ENCODE measurements at regions not wholly inside any gene's neighbourhood (a gene's known extent, or its start where the extent isn't known, plus 50 kb on each side); places are given as distances from the start of the nearest gene placed in this dataset.
A peak's percentile ranks its signal among the peaks of the same experiment; 100 is the strongest.

GRCh38 chr3:95449841-95450240 is 1364.6 kb upstream of the EPHA6 start:
- no peaks in the 10 kb centered on the region for H3K27me3 ChIP-seq (ENCODE audit: control insufficient read depth in 3 of 3, insufficient read depth in 3 of 3, low read length in 2 of 3)
- no peak overlapping the region for H3K9ac ChIP-seq (ENCODE audit: insufficient read depth in 1 of 2, low read length in 2 of 2)
- H3K9me3 ChIP-seq (ENCODE audit: control insufficient read depth in 4 of 4, insufficient read depth in 3 of 4, low read length in 3 of 4): no peaks in the 10 kb centered on the region
- no peak for DNase-seq
- H3K4me1 ChIP-seq (ENCODE audit: control insufficient read depth in 5 of 5, insufficient read depth in 5 of 5, low read length in 5 of 5): peaks cover 0 to 3% (median 0%) of the 10 kb centered on the region in 5 donors
- no peak overlapping the region for H3K4me3 ChIP-seq
- no peaks in the 10 kb centered on the region for H3K36me3 ChIP-seq (ENCODE audit: control insufficient read depth in 4 of 4, insufficient read depth in 4 of 4, low read length in 4 of 4)
- ATAC-seq (ENCODE audit: insufficient read depth, low FRiP score): no peak
- no peak overlapping the region for H3K27ac ChIP-seq (ENCODE audit: low read depth in 1 of 2, low read length in 1 of 2)
- WGBS, 2 donors: 76 to 79% methylated on average over 1 of the region's 1 CpG
- TF ChIP-seq CTCF (IDR thresholded peaks at IDR 0.05; ENCODE audit: control extremely low read depth, extremely low read depth): no peak

GRCh38 chr3:95453242-95453641 is 1361.2 kb upstream of the EPHA6 start:
- no peaks in the 10 kb centered on the region for H3K36me3 ChIP-seq (ENCODE audit: control insufficient read depth in 4 of 4, insufficient read depth in 4 of 4, low read length in 4 of 4)
- H3K27ac ChIP-seq (ENCODE audit: low read depth in 1 of 2, low read length in 1 of 2): no peak overlapping the region
- DNase-seq (no peak), ATAC-seq (ENCODE audit: insufficient read depth, low FRiP score) (no peak)
- TF ChIP-seq CTCF (IDR thresholded peaks at IDR 0.05; ENCODE audit: control extremely low read depth, extremely low read depth): no peak
- H3K9ac ChIP-seq (ENCODE audit: insufficient read depth in 1 of 2, low read length in 2 of 2): no peak overlapping the region
- no peaks in the 10 kb centered on the region for H3K4me1 ChIP-seq (ENCODE audit: control insufficient read depth in 5 of 5, insufficient read depth in 5 of 5, low read length in 5 of 5)
- H3K4me3 ChIP-seq: no peak overlapping the region
- no peaks in the 10 kb centered on the region for H3K27me3 ChIP-seq (ENCODE audit: control insufficient read depth in 3 of 3, insufficient read depth in 3 of 3, low read length in 2 of 3)
- H3K9me3 ChIP-seq (ENCODE audit: control insufficient read depth in 4 of 4, insufficient read depth in 3 of 4, low read length in 3 of 4): no peaks in the 10 kb centered on the region
- WGBS, 2 donors: 86 to 87% methylated on average over 2 of the region's 2 CpGs

- H3K27me3 ChIP-seq (ENCODE audit: control insufficient read depth in 3 of 3, insufficient read depth in 3 of 3, low read length in 2 of 3): no peaks in the 10 kb centered on the region
- no peak overlapping the region for H3K27ac ChIP-seq (ENCODE audit: low read depth in 1 of 2, low read length in 1 of 2)
- no peak for ATAC-seq (ENCODE audit: insufficient read depth, low FRiP score)
- H3K4me1 ChIP-seq (ENCODE audit: control insufficient read depth in 5 of 5, insufficient read depth in 5 of 5, low read length in 5 of 5): peaks cover 0 to 5% (median 0%) of the 10 kb centered on the region in 5 donors
- no peak overlapping the region for H3K9ac ChIP-seq (ENCODE audit: insufficient read depth in 1 of 2, low read length in 2 of 2)
- no peak overlapping the region for H3K4me3 ChIP-seq
- no peak for DNase-seq
- no peaks in the 10 kb centered on the region for H3K36me3 ChIP-seq (ENCODE audit: control insufficient read depth in 4 of 4, insufficient read depth in 4 of 4, low read length in 4 of 4)
- no peaks in the 10 kb centered on the region for H3K9me3 ChIP-seq (ENCODE audit: control insufficient read depth in 4 of 4, insufficient read depth in 3 of 4, low read length in 3 of 4)
- no peak for TF ChIP-seq CTCF (IDR thresholded peaks at IDR 0.05; ENCODE audit: control extremely low read depth, extremely low read depth)
These were observed 1357.6 kb upstream of the EPHA6 start for GRCh38 chr3:95456835-95457234.

- H3K36me3 ChIP-seq (ENCODE audit: control insufficient read depth in 4 of 4, insufficient read depth in 4 of 4, low read length in 4 of 4): no peaks in the 10 kb centered on the region
- WGBS, 2 donors: 67 to 71% methylated on average over 3 of the region's 3 CpGs
- no peak overlapping the region for H3K9ac ChIP-seq (ENCODE audit: insufficient read depth in 1 of 2, low read length in 2 of 2)
- H3K9me3 ChIP-seq (ENCODE audit: control insufficient read depth in 4 of 4, insufficient read depth in 3 of 4, low read length in 3 of 4): no peaks in the 10 kb centered on the region
- H3K4me3 ChIP-seq: no peak overlapping the region
- DNase-seq: peak in 2 of 3 donors; percentile 29 to 48
- H3K27ac ChIP-seq (ENCODE audit: low read depth in 1 of 2, low read length in 1 of 2): no peak overlapping the region
- no peak for ATAC-seq (ENCODE audit: insufficient read depth, low FRiP score)
- no peaks in the 10 kb centered on the region for H3K27me3 ChIP-seq (ENCODE audit: control insufficient read depth in 3 of 3, insufficient read depth in 3 of 3, low read length in 2 of 3)
- H3K4me1 ChIP-seq (ENCODE audit: control insufficient read depth in 5 of 5, insufficient read depth in 5 of 5, low read length in 5 of 5): peaks cover 0 to 8% (median 1%) of the 10 kb centered on the region in 5 donors
- TF ChIP-seq CTCF (IDR thresholded peaks at IDR 0.05; ENCODE audit: control extremely low read depth, extremely low read depth): no peak
These were observed 1354.7 kb upstream of the EPHA6 start for GRCh38 chr3:95459706-95460105.
